ENCODE measurements at regions not wholly inside any gene's neighbourhood (a gene's known extent, or its start where the extent isn't known, plus 50 kb on each side); places are given as distances from the start of the nearest gene placed in this dataset.

DNA sequence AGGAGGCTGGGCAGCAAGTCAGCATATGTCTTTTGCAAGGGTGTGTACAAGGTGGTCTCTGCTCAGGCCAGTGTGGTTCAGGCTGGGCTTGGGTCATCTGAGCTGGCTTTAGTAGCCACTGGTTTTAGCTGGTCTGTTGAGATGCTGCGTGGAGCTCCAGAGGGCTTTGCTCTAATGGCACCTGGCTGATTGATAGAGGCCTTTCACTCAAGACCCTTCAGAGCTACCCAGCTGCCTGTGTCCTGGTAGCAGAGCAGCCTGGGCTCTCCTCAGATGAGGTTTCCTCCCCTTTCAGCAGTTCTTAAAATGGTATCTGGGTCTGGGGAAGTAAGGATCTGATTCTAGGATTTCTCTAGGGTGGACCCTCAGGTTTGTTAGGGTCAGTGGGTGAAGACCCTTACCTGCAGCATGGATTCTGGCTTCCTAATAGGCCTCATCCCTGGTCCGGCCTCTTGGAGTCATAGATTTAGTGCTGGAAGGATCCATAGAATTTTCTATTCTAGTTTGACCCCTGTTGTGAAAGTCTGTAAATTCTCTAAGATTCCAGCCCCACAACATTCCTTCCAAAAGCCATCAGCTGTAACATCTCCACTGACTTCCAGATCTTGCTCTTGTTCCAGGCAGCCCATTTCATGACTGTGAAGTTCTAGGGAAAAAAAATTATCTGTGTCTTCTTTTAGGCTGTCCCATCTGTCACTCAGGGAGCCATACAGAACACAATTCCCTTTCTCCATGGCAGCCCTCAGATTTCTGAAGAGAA lies 190.2 kb upstream of the ZBED5 start:
- DNase-seq (ENCODE audit: insufficient read length) (no peak), FAIRE-seq (no peak)
- no peak for TF ChIP-seq POLR2A (IDR thresholded peaks at IDR 0.05; ENCODE audit: low read depth, low read length)
- no peak for TF ChIP-seq TAF1 (IDR thresholded peaks at IDR 0.05; ENCODE audit: borderline replicate concordance, low read depth, low read length)
- no peak for TF ChIP-seq POLR2AphosphoS5 (IDR thresholded peaks at IDR 0.05; ENCODE audit: low read depth, low read length)

DNA sequence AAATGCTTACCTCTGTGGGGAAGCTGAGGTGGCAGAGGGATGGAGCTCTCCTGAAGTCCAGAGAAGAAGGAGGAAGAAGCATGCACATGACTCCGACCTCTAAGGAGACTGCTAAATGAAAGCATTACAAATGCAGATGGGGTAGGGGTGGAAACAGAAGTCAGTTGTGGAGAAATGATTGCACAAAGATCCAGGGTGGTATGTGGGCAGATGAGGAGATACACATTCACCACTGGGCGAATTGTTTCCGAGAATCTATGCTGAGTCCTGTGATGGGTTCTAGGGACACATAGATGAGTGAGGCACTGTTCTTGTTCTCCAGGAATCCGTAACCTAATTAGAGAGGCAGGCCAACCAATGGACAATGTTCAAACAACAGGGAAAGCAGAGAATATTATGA lies 188.9 kb upstream of the ZBED5 start:
- TF ChIP-seq POLR2A (IDR thresholded peaks at IDR 0.05; ENCODE audit: low read depth, low read length) (no peak), POLR2AphosphoS5 (IDR thresholded peaks at IDR 0.05; ENCODE audit: low read depth, low read length) (no peak), TAF1 (IDR thresholded peaks at IDR 0.05; ENCODE audit: borderline replicate concordance, low read depth, low read length) (no peak)
- DNase-seq (ENCODE audit: insufficient read length) (no peak), FAIRE-seq (no peak)

- TF ChIP-seq POLR2A (IDR thresholded peaks at IDR 0.05; ENCODE audit: low read depth, low read length) (no peak), POLR2AphosphoS5 (IDR thresholded peaks at IDR 0.05; ENCODE audit: low read depth, low read length) (no peak), TAF1 (IDR thresholded peaks at IDR 0.05; ENCODE audit: borderline replicate concordance, low read depth, low read length) (no peak)
- DNase-seq (ENCODE audit: insufficient read length) (no peak), FAIRE-seq (no peak)
These were observed 187.5 kb upstream of the ZBED5 start for GRCh38 chr11:11045156-11045930.

DNA sequence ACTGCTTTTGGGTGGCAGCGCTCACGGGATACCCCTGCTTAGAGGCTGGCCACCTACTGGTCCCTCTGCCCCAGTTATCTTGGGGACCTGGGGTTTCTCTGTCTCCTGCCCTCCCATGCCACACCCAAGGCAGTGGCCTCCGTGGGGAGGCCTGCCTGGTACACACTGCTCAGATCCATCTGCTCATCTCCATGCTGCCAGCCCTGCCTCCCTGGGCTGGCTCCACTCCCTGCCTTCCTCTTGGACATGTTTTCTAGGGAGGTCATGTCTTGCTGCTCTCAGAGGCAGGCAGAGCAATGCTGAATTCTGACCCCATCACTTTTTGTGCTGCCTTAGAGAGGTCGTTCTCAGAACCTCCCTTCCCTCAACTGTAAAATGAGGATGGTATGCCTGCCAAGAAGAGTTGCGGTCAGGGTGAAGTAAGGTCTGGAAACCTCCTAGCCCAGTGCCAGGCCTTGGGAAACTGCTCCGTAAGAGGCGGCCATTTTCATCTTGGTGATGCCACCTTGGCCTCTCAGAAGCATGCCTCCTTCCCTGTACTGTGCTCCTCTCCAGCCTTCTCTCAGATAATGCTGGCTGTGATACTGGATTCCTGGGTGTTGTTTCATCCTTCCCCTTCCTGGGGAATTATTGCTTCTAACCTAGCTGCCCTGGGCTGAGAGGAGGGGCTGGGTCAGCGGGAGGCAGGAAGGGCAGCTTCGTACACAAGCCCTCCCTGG lies 186.4 kb upstream of the ZBED5 start:
- no peak for TF ChIP-seq POLR2AphosphoS5 (IDR thresholded peaks at IDR 0.05; ENCODE audit: low read depth, low read length)
- no peak for TF ChIP-seq TAF1 (IDR thresholded peaks at IDR 0.05; ENCODE audit: borderline replicate concordance, low read depth, low read length)
- no peak for TF ChIP-seq POLR2A (IDR thresholded peaks at IDR 0.05; ENCODE audit: low read depth, low read length)
- no peak for DNase-seq (ENCODE audit: insufficient read length)
- FAIRE-seq: no peak

DNA sequence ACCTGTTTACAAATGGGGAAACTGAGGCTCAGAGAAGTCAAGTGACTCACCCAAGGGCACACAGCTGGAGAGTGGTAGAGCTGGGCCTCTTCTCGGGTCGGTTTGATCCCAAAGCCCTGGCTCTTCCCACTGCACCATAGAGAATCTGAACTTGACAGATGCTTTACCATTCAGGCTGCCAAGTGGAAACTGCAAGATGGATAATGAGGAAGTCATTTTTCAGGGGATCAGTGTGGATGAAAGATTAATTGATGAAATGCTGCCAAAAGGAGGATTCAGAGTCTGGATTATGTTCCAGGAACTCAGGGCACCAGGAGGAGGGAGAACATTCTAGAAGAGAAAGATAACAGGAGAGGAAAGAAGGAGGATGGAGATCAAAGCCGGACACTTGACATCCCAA lies 185.9 kb upstream of the ZBED5 start:
- no peak for DNase-seq (ENCODE audit: insufficient read length)
- no peak for FAIRE-seq
- TF ChIP-seq POLR2A (IDR thresholded peaks at IDR 0.05; ENCODE audit: low read depth, low read length) (no peak), POLR2AphosphoS5 (IDR thresholded peaks at IDR 0.05; ENCODE audit: low read depth, low read length) (no peak), TAF1 (IDR thresholded peaks at IDR 0.05; ENCODE audit: borderline replicate concordance, low read depth, low read length) (no peak)

- DNase-seq (ENCODE audit: insufficient read length) (no peak), FAIRE-seq (no peak)
- no peak for TF ChIP-seq TAF1 (IDR thresholded peaks at IDR 0.05; ENCODE audit: borderline replicate concordance, low read depth, low read length)
- TF ChIP-seq POLR2A (IDR thresholded peaks at IDR 0.05; ENCODE audit: low read depth, low read length): no peak
- TF ChIP-seq POLR2AphosphoS5 (IDR thresholded peaks at IDR 0.05; ENCODE audit: low read depth, low read length): no peak
These were observed 181.5 kb upstream of the ZBED5 start for GRCh38 chr11:11039208-11039965.

DNA sequence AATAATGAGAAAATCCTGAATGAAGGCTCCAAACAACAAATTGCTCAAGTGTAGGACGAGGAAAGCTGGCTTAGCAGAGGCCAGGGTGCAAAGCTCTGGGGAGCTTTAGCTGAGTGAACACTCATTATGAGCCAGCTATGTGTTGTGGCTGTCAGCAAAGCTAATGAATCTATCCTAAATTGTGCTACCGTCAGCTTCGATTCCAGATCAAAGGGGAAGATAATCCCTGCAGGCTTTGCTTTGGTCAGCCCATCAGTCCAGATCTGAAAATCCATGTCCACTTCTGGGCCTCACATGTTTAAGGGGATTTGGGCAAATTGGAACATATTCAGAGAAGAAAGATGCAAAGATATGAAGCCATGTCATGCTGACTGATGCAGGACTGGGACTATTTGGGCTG lies 180.9 kb upstream of the ZBED5 start:
- no peak for TF ChIP-seq POLR2AphosphoS5 (IDR thresholded peaks at IDR 0.05; ENCODE audit: low read depth, low read length)
- no peak for TF ChIP-seq TAF1 (IDR thresholded peaks at IDR 0.05; ENCODE audit: borderline replicate concordance, low read depth, low read length)
- TF ChIP-seq POLR2A (IDR thresholded peaks at IDR 0.05; ENCODE audit: low read depth, low read length): no peak
- FAIRE-seq (no peak), DNase-seq (ENCODE audit: insufficient read length) (no peak)

DNA sequence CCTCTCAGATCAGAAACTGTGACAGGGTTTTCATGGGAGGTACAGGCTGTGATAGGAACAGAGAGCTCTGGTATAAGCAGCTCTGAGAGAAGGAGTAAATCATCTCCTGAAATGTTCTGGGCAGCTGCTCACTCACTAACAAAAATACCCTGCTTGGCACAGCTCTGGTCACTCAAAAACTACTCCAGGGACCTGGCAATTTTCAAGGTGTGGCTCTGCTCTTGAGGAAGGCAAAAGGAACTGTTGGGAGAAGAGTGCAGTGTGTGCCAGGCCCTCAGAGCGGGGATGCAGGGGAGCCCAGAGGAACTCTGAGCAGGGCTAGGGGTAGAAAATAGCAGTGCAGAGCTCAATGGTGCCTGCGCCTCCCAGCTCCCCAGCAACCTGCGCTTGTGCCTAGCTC lies 180.5 kb upstream of the ZBED5 start:
- TF ChIP-seq POLR2AphosphoS5 (IDR thresholded peaks at IDR 0.05; ENCODE audit: low read depth, low read length) (no peak), TAF1 (IDR thresholded peaks at IDR 0.05; ENCODE audit: borderline replicate concordance, low read depth, low read length) (no peak), POLR2A (IDR thresholded peaks at IDR 0.05; ENCODE audit: low read depth, low read length) (no peak)
- FAIRE-seq (no peak), DNase-seq (ENCODE audit: insufficient read length) (no peak)

DNA sequence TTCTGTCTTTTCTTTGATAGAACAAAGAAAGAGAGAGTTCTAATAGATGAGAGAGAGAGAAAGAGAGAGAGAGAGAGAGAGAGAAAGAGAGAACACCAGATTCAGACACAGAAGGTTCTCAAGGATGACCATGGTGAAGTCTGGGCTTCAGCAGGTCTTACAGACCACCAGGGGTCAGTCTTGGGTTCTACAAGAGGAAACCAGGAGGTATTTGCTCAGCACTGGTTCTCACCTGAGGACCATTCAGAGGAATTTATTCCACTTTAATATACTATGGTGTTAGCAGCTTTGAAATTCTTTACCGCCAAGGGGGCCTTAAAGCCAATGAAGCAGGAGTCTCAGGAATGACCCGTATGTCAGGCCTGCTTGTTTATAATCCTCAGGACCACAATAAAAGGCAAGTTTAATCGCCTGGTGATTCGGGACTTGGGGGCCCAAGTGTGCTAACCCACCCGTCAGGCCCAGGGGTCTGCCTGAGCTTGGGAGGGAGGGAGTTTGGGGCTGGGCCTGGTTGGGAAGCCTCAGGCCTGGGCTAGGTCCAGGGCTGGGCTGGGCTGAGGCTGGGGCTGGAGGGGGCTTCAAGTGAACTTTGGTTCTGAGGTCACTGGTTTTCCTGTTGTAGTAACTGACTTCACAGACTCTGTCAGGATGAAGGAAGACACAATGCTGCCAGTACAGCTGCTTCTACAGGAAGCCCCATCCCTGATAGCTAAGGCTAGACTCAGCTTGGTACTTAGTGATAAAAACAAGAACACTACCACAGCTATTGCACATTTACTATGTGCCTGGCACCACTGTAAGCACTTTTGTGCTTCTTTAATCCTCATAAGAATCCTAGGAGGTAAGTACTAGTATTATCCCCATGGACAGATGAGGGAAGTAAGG lies 179.2 kb upstream of the ZBED5 start:
- FAIRE-seq: peak; percentile 77
- TF ChIP-seq TAF1 (IDR thresholded peaks at IDR 0.05; ENCODE audit: borderline replicate concordance, low read depth, low read length) (no peak), POLR2A (IDR thresholded peaks at IDR 0.05; ENCODE audit: low read depth, low read length) (no peak), POLR2AphosphoS5 (IDR thresholded peaks at IDR 0.05; ENCODE audit: low read depth, low read length) (no peak)
- peak; percentile 25 for DNase-seq (ENCODE audit: insufficient read length)

DNA sequence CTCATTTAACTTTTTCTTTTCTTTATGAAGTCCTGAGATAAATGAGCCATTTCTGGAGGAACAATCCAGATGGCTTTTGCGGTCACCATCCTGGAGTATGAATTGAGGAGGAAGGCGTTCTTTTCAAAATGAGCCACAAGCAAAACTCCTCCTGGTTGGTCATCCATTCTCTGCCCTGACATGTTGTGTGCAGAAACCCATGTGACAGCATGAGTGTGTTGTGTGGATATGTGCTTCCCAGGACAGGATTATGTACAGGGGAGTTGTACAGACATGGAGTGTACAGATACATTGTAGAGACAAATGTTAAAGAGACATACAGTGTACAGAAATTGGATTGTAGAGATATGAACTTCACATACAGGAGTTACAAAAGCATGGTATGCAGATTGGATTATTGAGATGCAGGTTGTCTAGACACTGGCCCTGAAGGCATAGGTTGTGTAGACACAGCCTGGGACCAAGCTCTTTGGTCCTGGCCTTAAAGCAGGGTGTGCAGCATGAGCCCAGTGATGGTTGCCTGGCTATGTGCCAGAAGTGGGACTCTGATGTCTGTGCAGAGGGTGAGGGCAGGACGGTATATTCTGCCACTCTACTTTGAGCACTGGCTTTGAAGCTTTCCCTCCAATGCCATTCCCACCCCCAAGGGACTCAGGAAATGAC lies 178.5 kb upstream of the ZBED5 start:
- peak; percentile 24 for FAIRE-seq
- TF ChIP-seq POLR2AphosphoS5 (IDR thresholded peaks at IDR 0.05; ENCODE audit: low read depth, low read length) (no peak), TAF1 (IDR thresholded peaks at IDR 0.05; ENCODE audit: borderline replicate concordance, low read depth, low read length) (no peak), POLR2A (IDR thresholded peaks at IDR 0.05; ENCODE audit: low read depth, low read length) (no peak)
- DNase-seq (ENCODE audit: insufficient read length): no peak
